HCT116 (cell line): ENCODE measurements at regions not wholly inside any gene's neighbourhood (a gene's known extent, or its start where the extent isn't known, plus 50 kb on each side); places are given as distances from the start of the nearest gene placed in this dataset.

Experiments used
- ATAC-seq: fragments of 200-7000 bp; cut with Tn5 transposase; 2 replicates; pipeline ENCODE4 v1.9.1; 2020; ENCODE audit warnings: mild to moderate bottlenecking, moderate library complexity
- BruUV-seq: library from RNA; stranded (reverse); fragments of 400-500 nt; replicated peaks from 2 replicates; lab custom pipeline; 2021; lab: Mats Ljungman, UMichigan
- CTCF ChIA-PET: fragments of 300-600 bp; sonication (Branson Sonifier 250); formaldehyde crosslinking; loops from one replicate; lab custom pipeline; 2021; ENCODE audit warnings: antibody characterized with exemption; lab: Charles Lee
- POLR2A ChIA-PET: fragments of 300-600, 350-600 bp; sonication (Branson Sonifier 250); formaldehyde crosslinking; loops from one replicate; lab custom pipeline; 2021; ENCODE audit warnings: antibody characterized with exemption; lab: Charles Lee
- RAD21 ChIA-PET, 2 experiments: fragments of 300-600 bp; sonication (Branson Sonifier 250); formaldehyde crosslinking; loops; one replicate each; lab custom pipeline; 2023; ENCODE audit warnings: low total read pairs in 2 of 2; ENCODE audit not compliant: uncharacterized antibody in 2 of 2, unreplicated experiment in 2 of 2, low non-redundant PET in 1 of 2; lab: Charles Lee
- DNase-seq: peaks from one replicate; pipeline ENCODE4 v3.0.0-alpha.2; 2010; ENCODE audit warnings: low read depth, low spot score
- H2AFZ ChIP-seq: fragments of 200-600 bp; shearing (Covaris generic), sonication (generic); 2 replicates; pipeline ENCODE4 v1.6.1; 2017; ENCODE audit warnings: low read depth, mixed run types, mixed read lengths, antibody characterized with exemption, low read length; ENCODE audit not compliant: poor library complexity, severe bottlenecking
- H3K27ac ChIP-seq: 2 replicates; pipeline ENCODE4 v1.5.1; 2012; ENCODE audit warnings: low read depth, low read length
- H3K27me3 ChIP-seq: fragments of 200-600 bp; sonication (generic); 2 replicates; pipeline ENCODE4 v1.6.1; 2016; ENCODE audit warnings: mixed run types, low read length, mixed read lengths; ENCODE audit not compliant: insufficient read depth
- H3K36me3 ChIP-seq, 2 experiments: fragments of 200-500 bp in 1 of 2; fragments of 200-600 bp in 1 of 2; sonication (Bioruptor generic) in 1 of 2; sonication (generic) in 1 of 2; 2 replicates each; pipeline versions ENCODE4 v1.5.1 to v1.6.1; 2014 to 2016; ENCODE audit warnings: low read length in 2 of 2, inconsistent platforms in 1 of 2, mixed read lengths in 1 of 2, mixed run types in 1 of 2; ENCODE audit not compliant: insufficient read depth in 2 of 2, control insufficient read depth in 1 of 2
- H3K4me1 ChIP-seq, 2 experiments: fragments of 200-600 bp in 1 of 2; sonication (generic) in 1 of 2; 2 replicates each; pipeline versions ENCODE4 v1.5.1 to v1.6.1; 2012 to 2017; ENCODE audit warnings: low read length in 2 of 2, inconsistent platforms in 1 of 2, mild to moderate bottlenecking in 1 of 2, mixed read lengths in 1 of 2, mixed run types in 1 of 2, moderate library complexity in 1 of 2; ENCODE audit not compliant: insufficient read depth in 2 of 2, control insufficient read depth in 1 of 2
- H3K4me2 ChIP-seq: fragments of 200-600 bp; sonication (generic); 2 replicates; pipeline ENCODE4 v1.6.1; 2017; ENCODE audit warnings: mixed run types, low read length, mixed read lengths
- H3K4me3 ChIP-seq, 2 experiments: fragments of 200-600 bp in 1 of 2; sonication (generic) in 1 of 2; replicated peaks in 1 of 2; 2 replicates each; pipeline ENCODE4 v1.5.1; 2011 to 2016; ENCODE audit warnings: low read length in 2 of 2, control low read depth in 1 of 2, low read depth in 1 of 2, mild to moderate bottlenecking in 1 of 2, mixed read lengths in 1 of 2, mixed run types in 1 of 2
- H3K79me2 ChIP-seq: fragments of 200-600 bp; sonication (generic); 2 replicates; pipeline ENCODE4 v1.6.1; 2017; ENCODE audit warnings: mild to moderate bottlenecking, mixed run types, low read length, moderate library complexity, mixed read lengths; ENCODE audit not compliant: insufficient read depth
- H3K9ac ChIP-seq: fragments of 200-600 bp; sonication (generic); 2 replicates; pipeline ENCODE4 v1.6.1; 2016; ENCODE audit warnings: low read length, mixed read lengths
- H3K9me2 ChIP-seq: fragments of 200-600 bp; sonication (generic), shearing (Covaris generic); 2 replicates; pipeline ENCODE4 v1.6.1; 2017; ENCODE audit warnings: mixed run types, mild to moderate bottlenecking, moderate library complexity; ENCODE audit not compliant: insufficient read depth
- H3K9me3 ChIP-seq, 2 experiments: fragments of 200-500 bp in 1 of 2; fragments of 200-600 bp in 1 of 2; sonication (Bioruptor generic) in 1 of 2; sonication (generic) in 1 of 2; 2 replicates each; pipeline ENCODE4 v1.6.1; 2014 to 2017; ENCODE audit warnings: low read length in 2 of 2, mixed read lengths in 2 of 2, inconsistent platforms in 1 of 2, low read depth in 1 of 2, mild to moderate bottlenecking in 1 of 2, mixed run types in 1 of 2, moderate library complexity in 1 of 2; ENCODE audit not compliant: control insufficient read depth in 1 of 2, insufficient read depth in 1 of 2
- H4K20me1 ChIP-seq: fragments of 200-600 bp; sonication (generic), shearing (Covaris generic); 2 replicates; pipeline ENCODE4 v1.6.1; 2017; ENCODE audit warnings: mixed run types, mild to moderate bottlenecking, moderate library complexity; ENCODE audit not compliant: insufficient read depth
- CEBPB ChIP-seq: IDR thresholded peaks from 2 replicates; pipeline ENCODE4 v1.6.1; 2012; ENCODE audit warnings: low read depth
- ELF1 ChIP-seq: IDR thresholded peaks from 2 replicates; pipeline ENCODE4 v1.6.1; 2012; ENCODE audit warnings: low read depth, borderline replicate concordance
- RAD21 ChIP-seq: IDR thresholded peaks from 2 replicates; pipeline ENCODE4 v1.6.1; 2012; ENCODE audit warnings: low read depth, mild to moderate bottlenecking
- TCF7L2 ChIP-seq: IDR thresholded peaks from 2 replicates; pipeline ENCODE4 v1.7.0; 2011; ENCODE audit warnings: borderline replicate concordance, inconsistent platforms; ENCODE audit not compliant: insufficient read depth, insufficient read length; ENCODE audit errors: extremely low read depth
- ZBTB33 ChIP-seq: IDR thresholded peaks from 2 replicates; pipeline ENCODE4 v1.6.1; 2011; ENCODE audit warnings: mild to moderate bottlenecking, low read length, moderate library complexity; ENCODE audit not compliant: insufficient replicate concordance; ENCODE audit errors: extremely low read depth
- ZFX ChIP-seq: fragments of 450-650 bp; IDR thresholded peaks from 2 replicates; pipeline ENCODE4 v1.6.1; 2017
- intact Hi-C: fragments of 100-400 bp; cut with micrococcal nuclease; formaldehyde crosslinking; loops from 2 replicates; pipeline ENCODE4 v1.10.0; 2022
- TF ChIP-seq, protein P1 (sequence below), 3 experiments: fragments of 200-600 bp in 1 of 3; sonication (generic) in 1 of 3; IDR thresholded peaks in 2 of 3; conservative IDR thresholded peaks in 1 of 3; 2 replicates each; pipeline ENCODE4 v1.5.1; 2012 to 2017; ENCODE audit warnings: low read depth in 2 of 3, low read length in 2 of 3, antibody characterized with exemption in 1 of 3, borderline replicate concordance in 1 of 3, control low read depth in 1 of 3, mild to moderate bottlenecking in 1 of 3, mixed read lengths in 1 of 3, mixed run types in 1 of 3, moderate library complexity in 1 of 3; ENCODE audit not compliant: insufficient read depth in 1 of 3

GRCh38 chr2:208820014-208820688, 413.6 kb downstream of the PTH2R start:
- TF ChIP-seq CEBPB (no peak), TCF7L2 (no peak), ZBTB33 (no peak), RAD21 (peak; percentile 58), ELF1 (no peak), ZFX (no peak)
- TF ChIP-seq, protein P1, sequence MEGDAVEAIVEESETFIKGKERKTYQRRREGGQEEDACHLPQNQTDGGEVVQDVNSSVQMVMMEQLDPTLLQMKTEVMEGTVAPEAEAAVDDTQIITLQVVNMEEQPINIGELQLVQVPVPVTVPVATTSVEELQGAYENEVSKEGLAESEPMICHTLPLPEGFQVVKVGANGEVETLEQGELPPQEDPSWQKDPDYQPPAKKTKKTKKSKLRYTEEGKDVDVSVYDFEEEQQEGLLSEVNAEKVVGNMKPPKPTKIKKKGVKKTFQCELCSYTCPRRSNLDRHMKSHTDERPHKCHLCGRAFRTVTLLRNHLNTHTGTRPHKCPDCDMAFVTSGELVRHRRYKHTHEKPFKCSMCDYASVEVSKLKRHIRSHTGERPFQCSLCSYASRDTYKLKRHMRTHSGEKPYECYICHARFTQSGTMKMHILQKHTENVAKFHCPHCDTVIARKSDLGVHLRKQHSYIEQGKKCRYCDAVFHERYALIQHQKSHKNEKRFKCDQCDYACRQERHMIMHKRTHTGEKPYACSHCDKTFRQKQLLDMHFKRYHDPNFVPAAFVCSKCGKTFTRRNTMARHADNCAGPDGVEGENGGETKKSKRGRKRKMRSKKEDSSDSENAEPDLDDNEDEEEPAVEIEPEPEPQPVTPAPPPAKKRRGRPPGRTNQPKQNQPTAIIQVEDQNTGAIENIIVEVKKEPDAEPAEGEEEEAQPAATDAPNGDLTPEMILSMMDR (IDR thresholded peaks at IDR 0.05 in 2 of 3, conservative IDR thresholded peaks at IDR 0.05 in 1 of 3; ENCODE audit: borderline replicate concordance in 1 of 3, insufficient read depth in 1 of 3, low read depth in 2 of 3, low read length in 2 of 3), result peak; percentile 32 to 50 (median 37); a peak in 3 of 6 replicates
- TF ChIP-seq, all 23 proteins: peak for 2
- ATAC-seq, result peak; percentile 69
- Histone ChIP-seq H2AFZ (no peak overlapping the region), H3K27me3 (0 out of 2 replicates have a peak, but pooled peaks cover 3% of the 10 kb centered on the region), H3K9me2 (no peaks in the 10 kb centered on the region), H3K27ac (no peak overlapping the region), H3K36me3 (no peaks in the 10 kb centered on the region), H4K20me1 (0 out of 2 replicates have a peak, but pooled peaks cover 4% of the 10 kb centered on the region), H3K9me3 (no peaks in the 10 kb centered on the region), H3K4me1 (no peaks in the 10 kb centered on the region), H3K4me3 (no peak overlapping the region), H3K4me2 (no peak overlapping the region), H3K9ac (no peak overlapping the region), H3K79me2 (no peaks in the 10 kb centered on the region)
- peak; percentile 4 for DNase-seq
- intact Hi-C loops, result loop anchor here (1.0 to 5.0 kb wide), 2 partner anchors 388 to 502 kb away; no protein-coding TSS in a partner anchor
- ChIA-PET CTCF (interaction anchor here (0.8 to 2.2 kb wide), 9 partner anchors 9 to 514 kb away, joined by 3 to 10 read pairs (median 3); no protein-coding TSS in a partner anchor), POLR2A (no interaction called here), RAD21 (no interaction called here)
- BruUV-seq, result no TSS peak
